ENCODE measurements at regions not wholly inside any gene's neighbourhood (a gene's known extent, or its start where the extent isn't known, plus 50 kb on each side); places are given as distances from the start of the nearest gene placed in this dataset.

- Histone ChIP-seq H3K9me3 (no peaks in the 10 kb centered on the region), H3K27me3 (no peaks in the 10 kb centered on the region), H3K4me1 (peaks cover 4 to 13% of the 10 kb centered on the region in 2 donors), H3K27ac (no peak overlapping the region), H3K4me3 (no peak overlapping the region), H3K36me3 (no peaks in the 10 kb centered on the region)
- TF ChIP-seq CTCF (IDR thresholded peaks at IDR 0.05) (no peak), POLR2AphosphoS5 (IDR thresholded peaks at IDR 0.05) (no peak), POLR2A (IDR thresholded peaks at IDR 0.05) (no peak)
- no peak for DNase-seq (ENCODE audit: low spot score in 2 of 2)
- intact Hi-C loops (cut with DNase I; ENCODE audit: low total_unique reads): no loop called here
These were observed 100.9 kb upstream of the FOXP4 start for GRCh38 chr6:41445261-41445660.

- intact Hi-C loops (cut with DNase I; ENCODE audit: low total_unique reads): no loop called here
- Histone ChIP-seq H3K27ac (no peak overlapping the region), H3K4me1 (peaks cover 4 to 13% of the 10 kb centered on the region in 2 donors), H3K27me3 (no peaks in the 10 kb centered on the region), H3K36me3 (no peaks in the 10 kb centered on the region), H3K9me3 (no peaks in the 10 kb centered on the region), H3K4me3 (no peak overlapping the region)
- DNase-seq (ENCODE audit: low spot score in 2 of 2): no peak
- TF ChIP-seq POLR2AphosphoS5 (IDR thresholded peaks at IDR 0.05) (no peak), CTCF (IDR thresholded peaks at IDR 0.05) (no peak), POLR2A (IDR thresholded peaks at IDR 0.05) (no peak)
These were observed 100.0 kb upstream of the FOXP4 start for GRCh38 chr6:41446132-41446531.

- Histone ChIP-seq H3K4me1 (peaks cover 4 to 13% of the 10 kb centered on the region in 2 donors), H3K4me3 (no peak overlapping the region), H3K36me3 (no peaks in the 10 kb centered on the region), H3K9me3 (no peaks in the 10 kb centered on the region), H3K27me3 (no peaks in the 10 kb centered on the region), H3K27ac (no peak overlapping the region)
- TF ChIP-seq POLR2AphosphoS5 (IDR thresholded peaks at IDR 0.05): no peak
- TF ChIP-seq POLR2A (IDR thresholded peaks at IDR 0.05): no peak
- no peak for TF ChIP-seq CTCF (IDR thresholded peaks at IDR 0.05)
- no peak for DNase-seq (ENCODE audit: low spot score in 2 of 2)
- intact Hi-C loops (cut with DNase I; ENCODE audit: low total_unique reads): no loop called here
These were observed 99.2 kb upstream of the FOXP4 start for GRCh38 chr6:41446907-41447545.

- no peak overlapping the region for H3K4me3 ChIP-seq
- H3K27ac ChIP-seq: no peak overlapping the region
- intact Hi-C loops (cut with DNase I; ENCODE audit: low total_unique reads): no loop called here
- no peaks in the 10 kb centered on the region for H3K9me3 ChIP-seq
- peaks cover 4 to 8% of the 10 kb centered on the region in 2 donors for H3K4me1 ChIP-seq
- no peaks in the 10 kb centered on the region for H3K27me3 ChIP-seq
- no peak for DNase-seq (ENCODE audit: low spot score in 2 of 2)
- no peak for TF ChIP-seq POLR2A (IDR thresholded peaks at IDR 0.05)
- no peak for TF ChIP-seq POLR2AphosphoS5 (IDR thresholded peaks at IDR 0.05)
- no peak for TF ChIP-seq CTCF (IDR thresholded peaks at IDR 0.05)
- no peaks in the 10 kb centered on the region for H3K36me3 ChIP-seq
These were observed 97.9 kb upstream of the FOXP4 start for GRCh38 chr6:41448256-41448655.

- Histone ChIP-seq H3K36me3 (no peaks in the 10 kb centered on the region), H3K27ac (no peak overlapping the region), H3K9me3 (no peaks in the 10 kb centered on the region), H3K4me1 (peaks cover 0 to 8% of the 10 kb centered on the region in 2 donors), H3K4me3 (no peak overlapping the region), H3K27me3 (no peaks in the 10 kb centered on the region)
- TF ChIP-seq CTCF (IDR thresholded peaks at IDR 0.05) (no peak), POLR2AphosphoS5 (IDR thresholded peaks at IDR 0.05) (peak in 1 of 3 donors; percentile 10)
- intact Hi-C loops (cut with DNase I; ENCODE audit: low total_unique reads): no loop called here
- no peak for DNase-seq (ENCODE audit: low spot score in 2 of 2)
These were observed 96.6 kb upstream of the FOXP4 start for GRCh38 chr6:41449399-41450245.
